ENCODE measurements at regions not wholly inside any gene's neighbourhood (a gene's known extent, or its start where the extent isn't known, plus 50 kb on each side); places are given as distances from the start of the nearest gene placed in this dataset.

- no peak for TF ChIP-seq EZH2 (IDR thresholded peaks at IDR 0.05; ENCODE audit: low read length, unreplicated experiment)
- TF ChIP-seq CTCF (conservative IDR thresholded peaks at IDR 0.05; ENCODE audit: low read depth, low read length): no peak
- TF ChIP-seq EZH2phosphoT487 (IDR thresholded peaks at IDR 0.05; ENCODE audit: borderline replicate concordance, low read length): no peak
These were observed 152.4 kb downstream of the KIF20B start for GRCh38 chr10:89853781-89854191.
